HUES48 (cell line): ENCODE measurements at regions not wholly inside any gene's neighbourhood (a gene's known extent, or its start where the extent isn't known, plus 50 kb on each side); places are given as distances from the start of the nearest gene placed in this dataset.
A peak's percentile ranks its signal among the peaks of the same experiment; 100 is the strongest.

Experiments
- H3K27ac ChIP-seq: one replicate; pipeline ENCODE4 v1.7.0; 2013; ENCODE audit warnings: low read depth, low read length, inconsistent platforms
- H3K27me3 ChIP-seq: 2 replicates; pipeline ENCODE4 v1.6.1; 2013; ENCODE audit warnings: mild to moderate bottlenecking, low read length; ENCODE audit not compliant: control insufficient read depth, insufficient read depth
- H3K36me3 ChIP-seq: 2 replicates; pipeline ENCODE4 v1.6.1; 2013; ENCODE audit warnings: low read length; ENCODE audit not compliant: control insufficient read depth, insufficient read depth
- H3K4me1 ChIP-seq: 2 replicates; pipeline ENCODE4 v1.6.1; 2013; ENCODE audit warnings: mild to moderate bottlenecking, low read length; ENCODE audit not compliant: control insufficient read depth, insufficient read depth
- H3K4me3 ChIP-seq: 2 replicates; pipeline ENCODE4 v1.5.1; 2013; ENCODE audit warnings: mild to moderate bottlenecking, low read depth, low read length
- H3K9ac ChIP-seq: 2 replicates; pipeline ENCODE4 v1.6.1; 2013; ENCODE audit warnings: mild to moderate bottlenecking, low read depth, low read length, moderate library complexity
- H3K9me3 ChIP-seq: 2 replicates; pipeline ENCODE4 v1.6.1; 2013; ENCODE audit warnings: low read length; ENCODE audit not compliant: control insufficient read depth, insufficient read depth

- Histone ChIP-seq H3K4me1 (peaks cover 26% of the 10 kb centered on the region), H3K27me3 (peaks cover 5% of the 10 kb centered on the region; the same call in 1 of the 2 replicates), H3K27ac (no peak overlapping the region)
These were observed 126.7 kb downstream of the FOXB1 start for GRCh38 chr15:60130821-60131220.

GRCh38 chr15:60134609-60135008 is 130.5 kb downstream of the FOXB1 start:
- Histone ChIP-seq H3K36me3 (no peaks in the 10 kb centered on the region), H3K4me3 (no peak overlapping the region), H3K27ac (no peak overlapping the region), H3K9me3 (no peaks in the 10 kb centered on the region), H3K9ac (no peak overlapping the region), H3K27me3 (no peaks in the 10 kb centered on the region), H3K4me1 (peaks cover 7% of the 10 kb centered on the region)

More at GRCh38 chr15:60130821-60131220, 126.7 kb downstream of the FOXB1 start:
- H3K36me3 ChIP-seq: no peaks in the 10 kb centered on the region
- no peak overlapping the region for H3K4me3 ChIP-seq
- H3K9me3 ChIP-seq: no peaks in the 10 kb centered on the region
- H3K9ac ChIP-seq: no peak overlapping the region

GRCh38 chr15:60135961-60136360 is 131.8 kb downstream of the FOXB1 start:
- no peak overlapping the region for H3K9ac ChIP-seq
- no peak overlapping the region for H3K27ac ChIP-seq
- no peaks in the 10 kb centered on the region for H3K36me3 ChIP-seq
- no peaks in the 10 kb centered on the region for H3K9me3 ChIP-seq
- H3K27me3 ChIP-seq: no peaks in the 10 kb centered on the region
- H3K4me1 ChIP-seq: peaks cover 7% of the 10 kb centered on the region
- no peak overlapping the region for H3K4me3 ChIP-seq

GRCh38 chr15:60137711-60138396 is 133.7 kb downstream of the FOXB1 start:
- Histone ChIP-seq H3K9me3 (no peaks in the 10 kb centered on the region), H3K4me3 (no peak overlapping the region), H3K4me1 (peaks cover 7% of the 10 kb centered on the region), H3K27me3 (no peaks in the 10 kb centered on the region), H3K27ac (peak overlapping the region; percentile 40), H3K9ac (no peak overlapping the region), H3K36me3 (no peaks in the 10 kb centered on the region)

GRCh38 chr15:60138397-60138968 is 134.4 kb downstream of the FOXB1 start:
- no peaks in the 10 kb centered on the region for H3K27me3 ChIP-seq

GRCh38 chr15:60152386-60152785 is 148.3 kb downstream of the FOXB1 start:
- H3K9me3 ChIP-seq: no peaks in the 10 kb centered on the region
- H3K4me3 ChIP-seq: no peak overlapping the region
- no peak overlapping the region for H3K9ac ChIP-seq
- no peaks in the 10 kb centered on the region for H3K36me3 ChIP-seq
- peaks cover 34% of the 10 kb centered on the region for H3K4me1 ChIP-seq
- no peaks in the 10 kb centered on the region for H3K27me3 ChIP-seq
- no peak overlapping the region for H3K27ac ChIP-seq

More at GRCh38 chr15:60138397-60138968, 134.4 kb downstream of the FOXB1 start:
- H3K9me3 ChIP-seq: no peaks in the 10 kb centered on the region
- no peak overlapping the region for H3K27ac ChIP-seq
- no peaks in the 10 kb centered on the region for H3K36me3 ChIP-seq
- no peak overlapping the region for H3K4me3 ChIP-seq
- peaks cover 7% of the 10 kb centered on the region for H3K4me1 ChIP-seq
- H3K9ac ChIP-seq: no peak overlapping the region

- H3K4me3 ChIP-seq: no peak overlapping the region
- H3K36me3 ChIP-seq: no peaks in the 10 kb centered on the region
- H3K4me1 ChIP-seq: peaks cover 23% of the 10 kb centered on the region
- H3K27me3 ChIP-seq: no peaks in the 10 kb centered on the region
- no peaks in the 10 kb centered on the region for H3K9me3 ChIP-seq
- peak overlapping the region; percentile 41 for H3K27ac ChIP-seq
- no peak overlapping the region for H3K9ac ChIP-seq
These were observed 150.7 kb downstream of the FOXB1 start for GRCh38 chr15:60154764-60155325.

- H3K27me3 ChIP-seq: no peaks in the 10 kb centered on the region
- peaks cover 18% of the 10 kb centered on the region for H3K4me1 ChIP-seq
- H3K36me3 ChIP-seq: no peaks in the 10 kb centered on the region
- H3K9ac ChIP-seq: no peak overlapping the region
- H3K9me3 ChIP-seq: no peaks in the 10 kb centered on the region
- H3K27ac ChIP-seq: peak overlapping the region; percentile 41
- no peak overlapping the region for H3K4me3 ChIP-seq
These were observed 151.6 kb downstream of the FOXB1 start for GRCh38 chr15:60155661-60156060.

GRCh38 chr15:60160909-60161308 is 156.8 kb downstream of the FOXB1 start:
- Histone ChIP-seq H3K4me3 (no peak overlapping the region), H3K27ac (no peak overlapping the region), H3K27me3 (no peaks in the 10 kb centered on the region), H3K4me1 (peaks cover 7% of the 10 kb centered on the region; the same call in 1 of the 2 replicates), H3K36me3 (no peaks in the 10 kb centered on the region), H3K9ac (no peak overlapping the region), H3K9me3 (no peaks in the 10 kb centered on the region)

- Histone ChIP-seq H3K36me3 (no peaks in the 10 kb centered on the region), H3K9me3 (no peaks in the 10 kb centered on the region), H3K27ac (no peak overlapping the region), H3K4me1 (peaks cover 7% of the 10 kb centered on the region; the same call in 1 of the 2 replicates), H3K9ac (no peak overlapping the region), H3K27me3 (no peaks in the 10 kb centered on the region), H3K4me3 (no peak overlapping the region)
These were observed 157.6 kb downstream of the FOXB1 start for GRCh38 chr15:60161704-60162103.

- Histone ChIP-seq H3K9me3 (no peaks in the 10 kb centered on the region), H3K4me1 (peaks cover 7% of the 10 kb centered on the region; the same call in 1 of the 2 replicates), H3K27ac (no peak overlapping the region), H3K9ac (no peak overlapping the region), H3K4me3 (no peak overlapping the region), H3K27me3 (no peaks in the 10 kb centered on the region), H3K36me3 (no peaks in the 10 kb centered on the region)
These were observed 158.3 kb downstream of the FOXB1 start for GRCh38 chr15:60162251-60162967.
